Dendritic cell treated with granulocyte-macrophage colony-stimulating factor and Interleukin-4, amounts not matched to agents 40 ng/mL and 50 ng/mL, for 4 days (primary cell): ENCODE measurements at regions not wholly inside any gene's neighbourhood (a gene's known extent, or its start where the extent isn't known, plus 50 kb on each side); places are given as distances from the start of the nearest gene placed in this dataset.

Experiments used
- H3K27ac Mint-ChIP-seq: one replicate; pipeline ENCODE4 v1.8.0; 2022; ENCODE audit warnings: mild to moderate bottlenecking, mixed read lengths
- H3K27me3 Mint-ChIP-seq: one replicate; pipeline ENCODE4 v1.8.0; 2022; ENCODE audit warnings: mild to moderate bottlenecking, mixed read lengths
- H3K36me3 Mint-ChIP-seq: one replicate; pipeline ENCODE4 v1.8.0; 2022; ENCODE audit warnings: low read depth, mixed read lengths
- H3K4me1 Mint-ChIP-seq: one replicate; pipeline ENCODE4 v1.8.0; 2022; ENCODE audit warnings: low read depth, mixed read lengths
- H3K4me3 Mint-ChIP-seq: one replicate; pipeline ENCODE4 v1.8.0; 2022; ENCODE audit warnings: mild to moderate bottlenecking, moderate library complexity, mixed read lengths
- H3K9me3 Mint-ChIP-seq: one replicate; pipeline ENCODE4 v1.8.0; 2022; ENCODE audit warnings: mixed read lengths
- intact Hi-C: fragments of 100-400 bp; cut with micrococcal nuclease; formaldehyde crosslinking; loops from one replicate; pipeline ENCODE4 v1.15.0; 2022

GRCh38 chr18:57087644-57088376 lies 59.1 kb upstream of the BOD1L2 start:
- peaks cover 57% of the 10 kb centered on the region for H3K27me3 Mint-ChIP-seq
- intact Hi-C loops: no loop called here
- no peak overlapping the region for H3K4me3 Mint-ChIP-seq
- H3K9me3 Mint-ChIP-seq: no peaks in the 10 kb centered on the region
- no peaks in the 10 kb centered on the region for H3K36me3 Mint-ChIP-seq
- no peak overlapping the region for H3K27ac Mint-ChIP-seq
- H3K4me1 Mint-ChIP-seq: peaks cover 32% of the 10 kb centered on the region

- Mint-ChIP-seq H3K4me1 (peaks cover 26% of the 10 kb centered on the region), H3K36me3 (no peaks in the 10 kb centered on the region), H3K4me3 (no peak overlapping the region), H3K27me3 (peaks cover 54% of the 10 kb centered on the region), H3K27ac (no peak overlapping the region), H3K9me3 (no peaks in the 10 kb centered on the region)
- intact Hi-C loops: no loop called here
Observed at GRCh38 chr18:57088883-57089282, 58.0 kb upstream of the BOD1L2 start.

- H3K4me3 Mint-ChIP-seq: no peak overlapping the region
- intact Hi-C loops: no loop called here
- H3K9me3 Mint-ChIP-seq: no peaks in the 10 kb centered on the region
- peaks cover 18% of the 10 kb centered on the region for H3K4me1 Mint-ChIP-seq
- H3K27me3 Mint-ChIP-seq: peaks cover 54% of the 10 kb centered on the region
- no peaks in the 10 kb centered on the region for H3K36me3 Mint-ChIP-seq
- H3K27ac Mint-ChIP-seq: no peak overlapping the region
Observed at GRCh38 chr18:57089702-57090101, 57.2 kb upstream of the BOD1L2 start.

GRCh38 chr18:57091231-57091630 lies 55.7 kb upstream of the BOD1L2 start:
- H3K27ac Mint-ChIP-seq: no peak overlapping the region
- no peak overlapping the region for H3K4me3 Mint-ChIP-seq
- no peaks in the 10 kb centered on the region for H3K9me3 Mint-ChIP-seq
- H3K36me3 Mint-ChIP-seq: no peaks in the 10 kb centered on the region
- intact Hi-C loops: no loop called here
- peaks cover 7% of the 10 kb centered on the region for H3K4me1 Mint-ChIP-seq
- H3K27me3 Mint-ChIP-seq: peaks cover 50% of the 10 kb centered on the region

- Mint-ChIP-seq H3K27me3 (peaks cover 39% of the 10 kb centered on the region), H3K36me3 (no peaks in the 10 kb centered on the region), H3K4me1 (peaks cover 7% of the 10 kb centered on the region), H3K27ac (no peak overlapping the region), H3K4me3 (no peak overlapping the region), H3K9me3 (no peaks in the 10 kb centered on the region)
- intact Hi-C loops: no loop called here
Observed at GRCh38 chr18:57094175-57094574, 52.7 kb upstream of the BOD1L2 start.

- H3K36me3 Mint-ChIP-seq: no peaks in the 10 kb centered on the region
- intact Hi-C loops: no loop called here
- H3K4me1 Mint-ChIP-seq: no peaks in the 10 kb centered on the region
- no peak overlapping the region for H3K27ac Mint-ChIP-seq
- H3K27me3 Mint-ChIP-seq: peaks cover 27% of the 10 kb centered on the region
- peaks cover 1% of the 10 kb centered on the region for H3K9me3 Mint-ChIP-seq
- H3K4me3 Mint-ChIP-seq: no peak overlapping the region
Observed at GRCh38 chr18:57095884-57096283, 51.0 kb upstream of the BOD1L2 start.
